GM19397 (cell line): ENCODE measurements at regions not wholly inside any gene's neighbourhood (a gene's known extent, or its start where the extent isn't known, plus 50 kb on each side); places are given as distances from the start of the nearest gene placed in this dataset.

Source experiments
- ATAC-seq: cut with Tn5 transposase; IDR thresholded peaks from one replicate; pipeline ENCODE4 v1.9.1; 2021; ENCODE audit warnings: mild to moderate bottlenecking, moderate library complexity; ENCODE audit not compliant: unreplicated experiment

DNA sequence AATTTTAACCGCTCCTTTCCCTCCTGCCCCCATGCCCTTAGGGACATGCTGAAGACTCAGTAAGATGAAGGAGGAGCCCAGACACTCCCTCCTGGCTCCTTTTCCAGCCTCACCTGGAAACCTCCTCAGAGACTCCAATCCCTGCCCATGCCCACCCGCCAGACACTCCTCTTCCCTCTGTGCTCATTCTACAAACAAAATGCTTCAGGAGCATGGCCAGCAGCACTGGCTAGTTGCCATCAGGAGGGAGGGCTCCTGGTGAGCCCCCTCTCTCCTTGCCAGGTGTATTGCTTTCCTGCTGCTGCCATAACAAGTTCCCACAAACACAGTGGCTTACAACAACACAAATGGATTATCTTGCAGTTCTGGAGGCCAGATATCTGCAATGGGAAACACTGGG is 126.1 kb downstream of the PSMG1 start:
- no peak for ATAC-seq

DNA sequence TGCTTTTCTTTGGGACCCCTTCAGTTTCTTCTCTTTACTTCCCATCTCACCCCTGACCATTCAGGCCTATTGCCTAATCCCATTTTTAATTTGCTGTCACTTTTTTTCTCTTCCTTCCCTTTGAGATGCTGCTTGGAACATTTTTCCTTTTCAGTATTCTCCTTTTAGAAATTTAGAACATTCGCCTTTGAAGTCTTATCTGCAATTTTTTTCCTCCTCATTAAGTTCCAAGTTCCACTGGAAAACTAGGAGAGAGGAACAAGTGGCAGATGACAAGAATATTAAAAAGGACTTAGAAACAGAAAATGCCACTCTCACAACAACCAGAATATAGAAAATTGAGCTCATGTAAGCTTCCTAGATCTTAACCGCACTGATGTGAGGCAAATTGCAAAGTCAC is 126.6 kb downstream of the PSMG1 start:
- no peak for ATAC-seq

DNA sequence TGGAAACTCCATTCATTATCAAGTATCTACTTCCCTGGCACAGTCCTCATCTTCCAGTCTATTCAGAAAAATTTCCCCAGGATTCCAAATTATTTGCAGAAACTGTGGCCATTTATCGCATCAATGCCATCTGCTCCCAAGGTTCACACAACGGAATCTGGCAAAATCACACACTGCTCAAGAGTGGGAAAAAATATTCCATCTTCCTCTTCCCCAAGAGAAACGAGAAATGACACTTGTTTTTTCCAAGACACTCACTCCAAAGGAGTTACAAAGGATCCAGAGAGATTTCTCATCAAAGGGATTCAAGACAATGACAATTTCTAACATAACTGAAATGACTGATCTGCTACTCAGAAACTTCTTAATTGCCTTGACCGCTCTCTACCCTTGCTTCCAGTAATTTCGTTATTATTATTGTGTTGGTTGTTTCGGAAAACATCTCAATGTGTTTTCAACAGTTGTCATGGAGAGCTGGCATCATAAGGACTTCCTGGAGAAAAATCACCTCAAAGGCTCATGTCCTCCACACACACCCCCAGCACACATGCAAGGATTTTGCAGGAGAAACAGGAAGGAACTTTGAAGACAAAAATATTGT is 128.0 kb downstream of the PSMG1 start:
- no peak for ATAC-seq

DNA sequence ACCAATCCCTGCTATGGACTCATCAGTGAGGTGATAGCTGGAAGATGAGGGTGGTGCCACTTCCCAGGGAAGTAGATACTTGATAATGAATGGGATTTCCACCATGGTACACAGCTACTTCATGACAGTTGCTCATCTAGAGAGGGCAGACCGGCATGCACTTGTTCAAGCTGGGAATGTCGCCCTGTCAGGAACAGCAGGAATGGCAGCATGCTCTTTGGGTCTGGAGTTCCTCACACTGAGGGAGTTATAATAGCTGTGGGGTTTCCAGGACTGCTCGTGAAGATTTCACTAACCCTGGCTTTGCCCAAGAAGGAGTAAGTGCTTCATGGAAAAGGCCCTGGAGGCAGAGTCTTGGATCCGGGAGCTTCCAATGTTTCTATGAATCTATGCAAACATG is 129.2 kb downstream of the PSMG1 start:
- no peak for ATAC-seq

DNA sequence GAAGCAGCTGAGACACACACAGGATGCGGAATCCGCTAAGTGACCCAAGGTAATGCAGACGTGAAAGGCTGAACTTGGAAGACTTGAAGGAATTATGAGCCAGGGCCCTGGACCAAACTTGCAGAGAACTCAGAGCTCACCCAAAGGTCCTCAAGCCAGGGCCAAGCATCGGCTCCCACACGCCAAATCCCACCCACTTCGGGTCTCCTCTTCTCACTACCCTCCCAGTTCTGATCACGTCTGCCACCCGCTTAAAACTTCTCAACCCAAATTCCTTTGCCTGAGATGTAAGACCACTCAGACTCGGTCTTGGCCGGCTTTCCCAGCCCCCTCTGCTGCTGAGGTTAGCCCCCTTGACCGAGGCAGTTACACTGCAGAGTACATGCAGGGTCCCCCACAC is 130.1 kb downstream of the PSMG1 start:
- no peak for ATAC-seq

DNA sequence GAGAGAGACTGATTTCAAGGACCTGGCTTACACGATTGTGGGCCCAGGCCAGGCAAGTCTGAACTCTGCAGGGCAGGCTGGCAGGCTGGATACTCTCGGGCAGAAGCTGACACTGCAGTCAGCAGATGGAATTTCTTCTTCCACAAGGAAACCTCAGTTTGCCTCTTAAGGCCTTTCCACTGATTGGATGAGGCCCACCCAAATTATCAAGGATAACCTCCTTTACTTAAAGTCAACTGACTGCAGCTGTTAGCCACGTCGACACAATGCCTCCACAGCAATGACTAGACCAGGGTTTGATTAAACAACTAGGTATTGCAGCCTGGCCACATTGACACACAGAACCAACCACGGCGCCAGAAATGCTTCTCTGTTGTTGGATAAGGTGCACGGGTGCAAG is 130.5 kb downstream of the PSMG1 start:
- no peak for ATAC-seq

DNA sequence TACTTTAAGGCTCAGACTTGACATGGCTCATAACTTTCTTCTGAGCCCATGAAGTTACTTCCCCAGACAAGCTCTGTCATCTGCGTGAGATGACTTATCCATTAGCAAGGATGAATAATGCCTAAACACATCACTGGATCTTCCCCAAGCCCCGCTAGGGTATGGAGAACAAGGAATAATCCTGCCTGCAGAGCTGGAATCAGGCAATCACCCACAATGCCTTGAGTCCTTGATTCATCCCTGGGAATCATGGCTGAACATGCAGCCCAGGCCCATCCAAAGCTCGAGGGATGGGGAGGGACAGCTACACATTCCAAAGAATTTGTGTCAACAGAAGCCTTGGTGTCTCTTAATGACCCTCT is 131.7 kb downstream of the PSMG1 start:
- no peak for ATAC-seq

DNA sequence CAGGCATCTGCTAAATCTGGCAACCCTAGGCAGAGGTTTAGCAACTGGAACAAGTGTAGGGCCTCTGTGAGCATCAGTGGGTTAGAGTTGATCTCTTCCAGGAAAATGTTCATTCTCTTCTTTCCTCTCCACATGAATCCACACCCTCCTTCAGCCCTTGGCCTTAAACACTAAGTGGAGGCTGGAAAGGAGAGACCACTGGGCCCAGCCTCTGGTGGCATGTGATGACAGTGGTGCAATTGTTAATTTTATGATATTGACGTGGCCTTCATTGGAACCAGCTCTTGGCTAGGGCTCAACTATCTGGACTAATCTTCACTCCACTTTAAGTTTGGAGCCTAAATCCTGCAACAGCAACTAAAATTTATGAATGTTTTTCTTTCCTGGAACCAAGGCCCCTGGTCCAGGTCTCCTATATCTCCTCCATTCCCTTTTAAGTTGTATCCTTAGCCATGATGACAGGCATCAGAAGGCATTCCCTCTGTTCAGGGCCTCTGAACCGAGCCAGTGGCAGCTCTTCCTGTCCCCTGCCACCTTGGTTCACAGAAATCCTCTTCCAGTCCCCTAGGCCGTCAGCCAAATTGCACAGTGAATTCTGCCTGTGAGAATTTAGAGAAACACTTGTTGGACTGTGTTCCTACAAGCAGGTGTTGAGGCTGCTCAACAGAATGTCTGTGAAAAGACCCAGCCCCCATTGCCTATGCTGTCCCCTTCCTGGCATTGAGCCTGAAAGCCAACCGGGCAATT is 132.2 kb downstream of the PSMG1 start:
- no peak for ATAC-seq

DNA sequence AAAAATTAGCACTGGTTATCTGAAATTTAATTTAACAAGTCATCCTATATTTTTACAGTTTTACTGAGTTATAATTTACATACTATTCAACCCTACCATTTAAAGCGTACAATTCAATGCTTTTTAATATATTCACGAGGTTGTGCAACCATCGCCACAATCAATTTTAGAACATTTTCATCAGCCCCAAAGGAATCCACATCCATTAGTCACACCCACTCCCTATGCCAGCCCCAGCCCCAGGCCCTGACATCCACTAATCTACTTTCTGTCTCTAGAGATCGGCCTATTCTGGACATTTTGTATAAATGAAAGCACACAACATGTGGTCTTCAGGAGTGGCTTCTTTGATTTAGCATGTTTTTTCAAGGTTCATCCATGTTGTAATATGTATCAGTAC is 134.7 kb downstream of the PSMG1 start:
- ATAC-seq = no peak

DNA sequence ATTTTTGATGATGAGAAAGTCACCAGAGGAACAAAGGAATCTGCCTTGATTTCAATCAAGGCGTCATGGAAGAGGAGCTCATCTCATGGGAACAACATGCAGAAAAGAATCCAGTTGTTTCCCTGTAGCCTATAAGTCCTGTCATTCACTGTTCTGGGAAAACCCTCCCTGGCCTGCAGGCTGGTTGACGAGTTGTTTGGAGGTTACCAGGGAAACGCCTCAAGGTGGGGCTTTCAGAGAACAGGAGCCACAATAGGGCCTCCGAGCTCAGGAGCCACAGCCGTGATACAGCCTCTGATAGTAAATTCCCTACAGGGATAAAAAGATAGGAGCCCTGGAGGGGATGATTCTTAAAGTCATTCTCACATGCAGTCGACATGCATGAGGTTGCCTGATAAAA is 135.2 kb downstream of the PSMG1 start:
- ATAC-seq = no peak

DNA sequence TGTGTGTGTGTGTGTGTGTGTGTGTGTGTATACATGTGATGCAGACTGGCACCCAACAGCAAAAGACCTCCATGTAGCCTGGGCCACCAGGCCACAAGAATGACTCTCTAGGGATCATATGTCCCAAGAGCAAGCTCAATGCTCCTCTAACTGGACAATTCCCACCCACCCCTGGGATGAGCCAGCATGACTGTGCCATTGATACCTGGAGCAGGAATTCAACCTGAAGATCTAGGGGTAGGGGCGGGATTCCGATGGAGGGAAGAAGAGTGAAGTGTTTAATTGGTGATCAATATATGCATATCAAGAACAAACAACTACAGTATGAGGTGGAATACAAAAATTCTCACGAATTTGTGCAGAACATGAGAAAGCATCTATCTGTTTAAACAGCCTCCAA is 136.2 kb downstream of the PSMG1 start:
- no peak for ATAC-seq

DNA sequence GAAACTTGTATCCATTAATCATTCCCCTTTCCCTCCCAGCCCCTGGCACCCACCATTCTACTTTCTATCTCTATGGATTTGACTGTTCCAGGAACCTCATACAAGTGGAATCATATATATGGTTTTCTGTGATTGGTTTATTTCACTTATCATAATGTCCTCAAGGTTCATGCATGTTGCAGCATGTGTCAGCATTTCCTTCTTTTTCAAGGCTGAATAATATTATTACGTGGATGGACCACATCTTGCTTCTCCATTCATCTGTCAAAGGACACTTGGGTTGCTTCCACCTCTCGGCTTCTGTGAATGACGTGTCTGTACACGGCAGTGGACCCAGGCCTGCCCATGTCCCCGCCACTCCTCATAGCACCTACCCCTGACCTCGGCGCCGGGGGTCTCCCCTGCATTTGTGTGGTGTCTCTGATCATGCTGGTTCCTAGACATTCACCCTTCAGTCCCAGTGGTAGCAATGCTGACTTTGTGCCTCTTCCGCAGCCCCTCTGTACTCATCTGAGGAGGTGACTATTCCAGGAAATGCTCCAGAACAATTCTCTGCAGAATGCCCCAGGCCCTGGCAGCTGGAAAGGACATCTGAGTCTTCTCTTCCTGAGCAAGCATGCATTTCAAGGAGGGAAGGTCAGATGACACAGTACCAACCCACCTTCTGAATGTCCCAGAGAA is 136.9 kb downstream of the PSMG1 start:
- no peak for ATAC-seq

DNA sequence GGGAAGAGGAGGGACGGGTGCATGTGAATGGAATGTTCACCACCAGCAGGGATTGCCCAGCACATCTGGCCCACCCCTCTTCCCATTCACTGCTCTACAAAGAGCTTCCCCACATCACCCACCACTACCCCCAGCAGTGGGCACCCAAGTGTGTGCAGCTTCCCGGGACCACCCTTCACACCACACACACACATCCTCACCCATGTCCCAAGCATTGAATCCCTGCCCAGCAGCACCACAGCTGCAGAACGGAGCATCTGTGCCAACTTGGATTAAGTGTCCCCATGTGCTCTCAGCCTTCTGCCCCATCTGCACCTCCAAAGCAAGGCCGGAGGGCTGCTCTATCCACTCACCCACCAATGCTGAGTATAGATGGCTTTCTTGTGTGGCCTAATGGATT is 141.4 kb downstream of the PSMG1 start:
- no peak for ATAC-seq

DNA sequence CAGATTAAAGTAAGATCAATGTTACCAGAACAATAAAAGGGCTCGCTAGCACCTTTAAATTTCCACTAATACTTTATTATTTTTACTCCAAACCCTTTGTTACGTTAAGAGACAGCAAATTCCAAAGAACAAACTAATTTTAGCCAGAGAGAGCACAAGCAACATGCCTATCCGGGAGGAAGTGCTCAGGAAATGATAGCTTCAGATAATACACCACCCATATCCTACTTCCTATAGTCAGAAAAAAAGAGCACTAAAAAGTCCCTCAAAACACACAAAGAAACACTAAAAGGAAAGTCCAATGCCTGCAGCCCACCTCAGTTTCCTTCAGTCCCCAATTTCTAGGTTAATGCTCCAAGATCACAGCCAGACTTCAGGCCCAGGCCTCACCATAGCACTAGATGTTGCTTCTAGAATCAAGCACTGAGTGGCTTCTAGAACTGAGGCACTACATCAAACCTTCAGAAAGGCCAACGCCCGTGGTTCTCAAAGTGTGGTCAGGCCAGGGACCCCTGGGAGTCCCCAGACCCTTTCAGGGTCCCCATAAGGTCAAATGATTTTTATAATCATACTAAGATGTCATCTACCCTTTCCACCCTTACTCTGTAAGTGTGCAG is 142.6 kb downstream of the PSMG1 start:
- no peak for ATAC-seq

DNA sequence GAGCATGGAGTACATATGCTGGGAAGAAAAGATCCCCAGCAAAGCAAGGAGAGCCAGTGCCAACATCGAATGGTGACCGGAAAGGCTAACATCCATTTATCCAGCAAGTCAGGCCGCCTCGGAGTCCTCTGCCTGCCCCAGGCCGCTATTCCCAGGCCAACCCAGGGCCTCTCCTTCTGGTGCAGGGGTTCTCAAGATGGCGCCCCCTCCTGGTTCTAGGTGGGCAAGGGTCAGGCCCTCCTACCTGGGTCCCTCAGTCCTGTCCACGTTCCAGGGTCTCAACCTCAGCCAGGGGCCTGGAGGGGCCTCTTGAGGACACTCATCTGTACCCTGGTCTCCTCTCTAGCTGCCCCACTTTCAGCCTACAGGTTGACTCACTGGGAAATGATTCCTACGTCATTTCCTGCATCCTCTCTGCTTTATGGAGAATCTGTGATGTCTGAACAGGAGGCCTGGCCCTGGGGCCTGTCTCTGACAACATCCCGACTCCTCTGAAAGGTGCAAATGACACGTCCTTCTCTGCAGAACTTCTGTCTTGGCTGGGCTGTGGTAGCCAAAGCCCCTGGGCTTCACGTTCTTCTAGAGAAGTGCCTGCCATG is 145.3 kb downstream of the PSMG1 start:
- no peak for ATAC-seq

DNA sequence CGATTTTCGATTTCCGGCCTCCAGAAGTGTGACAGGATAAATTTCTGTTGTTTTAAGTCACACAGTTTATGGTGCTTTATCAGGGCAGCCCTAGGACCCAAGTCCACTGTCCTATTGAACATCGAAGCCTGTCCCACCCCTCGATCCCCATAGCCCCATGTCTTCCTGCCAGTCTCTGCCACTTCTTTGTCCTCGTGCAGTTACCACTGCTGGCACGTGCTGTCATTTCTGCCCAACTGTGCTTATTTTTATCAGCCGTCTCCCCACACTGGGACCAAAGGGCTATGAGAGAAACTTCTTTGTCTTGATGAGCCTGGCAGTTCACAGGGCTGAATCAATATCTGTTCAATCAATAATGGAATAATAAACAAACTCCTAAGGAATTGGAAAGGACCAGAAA is 146.7 kb downstream of the PSMG1 start:
- ATAC-seq = no peak

DNA sequence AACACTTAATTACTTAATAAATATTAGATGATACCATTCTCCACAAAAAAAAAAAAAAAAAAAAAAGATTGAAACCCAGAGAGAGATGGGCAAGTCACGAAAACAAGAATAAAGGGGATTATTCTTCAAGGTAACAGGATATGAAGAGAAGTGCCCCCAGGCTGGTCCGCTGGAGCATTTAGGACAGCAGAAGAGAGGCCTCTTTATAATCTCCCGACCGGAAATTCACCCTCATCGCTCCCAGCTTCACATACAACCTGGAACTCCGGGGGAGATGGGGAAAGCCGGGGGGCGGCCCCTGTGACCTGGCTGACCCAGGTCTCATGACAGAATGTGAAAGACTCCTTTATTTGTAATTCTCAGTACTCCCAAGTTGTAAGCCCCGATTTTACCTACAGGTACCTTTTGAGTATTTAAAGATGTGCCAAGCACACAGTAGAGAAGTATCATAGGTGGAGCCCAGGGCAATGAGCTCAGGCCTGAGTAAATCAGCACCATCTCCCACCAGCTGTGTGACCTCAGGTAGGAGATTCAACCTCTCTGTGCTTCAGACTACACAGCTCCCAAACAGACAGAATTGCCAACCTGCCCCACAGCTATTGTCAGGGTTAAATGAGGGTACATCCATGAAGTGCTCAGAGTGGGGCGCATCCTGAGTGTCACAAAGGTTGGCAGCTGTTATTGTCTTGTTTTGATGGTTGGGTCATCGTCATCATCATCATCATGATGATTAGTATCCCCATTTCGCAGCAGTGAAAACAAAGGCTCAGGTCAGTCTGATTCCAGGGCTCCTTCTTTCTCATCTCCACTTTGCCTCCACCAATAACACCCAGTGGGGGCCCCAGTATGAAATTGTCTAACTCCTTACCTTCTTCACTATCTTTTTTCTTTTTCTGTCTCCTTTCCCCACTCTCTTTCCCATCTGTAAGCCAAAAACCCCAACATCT is 148.4 kb downstream of the PSMG1 start:
- ATAC-seq = no peak

DNA sequence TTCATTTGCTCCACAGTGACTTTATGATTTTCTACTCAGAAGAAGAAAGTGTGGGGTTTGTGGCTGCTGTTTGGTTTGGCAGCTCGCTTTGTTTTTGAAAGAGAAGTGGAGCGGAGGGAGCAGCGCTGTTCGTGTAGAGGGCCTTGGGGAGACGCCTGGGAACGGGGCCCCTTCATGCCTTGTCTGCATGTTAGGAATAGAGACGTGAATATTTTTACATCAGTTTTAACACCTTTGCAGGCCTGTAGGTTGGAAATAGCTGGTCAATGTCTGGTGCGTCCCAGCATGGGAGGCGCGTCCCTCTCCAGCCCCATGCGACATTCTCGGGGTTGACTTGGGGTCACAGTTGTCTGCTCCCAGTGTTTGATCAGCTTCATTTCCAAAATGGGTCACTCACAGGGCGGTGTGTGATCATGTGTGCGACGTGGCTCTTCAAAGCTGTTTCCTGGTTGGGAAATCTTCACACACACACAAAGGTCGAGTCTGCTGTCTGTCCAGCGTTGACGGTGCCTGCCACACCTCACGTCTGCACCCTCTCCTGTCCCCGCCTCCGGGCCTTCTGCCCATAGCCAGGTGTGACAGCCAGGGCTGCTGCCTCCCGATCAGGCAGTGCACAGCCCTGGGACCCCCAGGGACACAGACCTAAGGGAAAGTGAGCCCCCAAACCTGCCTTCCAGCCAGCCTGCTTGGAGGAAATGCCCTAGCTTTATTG is 149.2 kb downstream of the PSMG1 start:
- no peak for ATAC-seq

DNA sequence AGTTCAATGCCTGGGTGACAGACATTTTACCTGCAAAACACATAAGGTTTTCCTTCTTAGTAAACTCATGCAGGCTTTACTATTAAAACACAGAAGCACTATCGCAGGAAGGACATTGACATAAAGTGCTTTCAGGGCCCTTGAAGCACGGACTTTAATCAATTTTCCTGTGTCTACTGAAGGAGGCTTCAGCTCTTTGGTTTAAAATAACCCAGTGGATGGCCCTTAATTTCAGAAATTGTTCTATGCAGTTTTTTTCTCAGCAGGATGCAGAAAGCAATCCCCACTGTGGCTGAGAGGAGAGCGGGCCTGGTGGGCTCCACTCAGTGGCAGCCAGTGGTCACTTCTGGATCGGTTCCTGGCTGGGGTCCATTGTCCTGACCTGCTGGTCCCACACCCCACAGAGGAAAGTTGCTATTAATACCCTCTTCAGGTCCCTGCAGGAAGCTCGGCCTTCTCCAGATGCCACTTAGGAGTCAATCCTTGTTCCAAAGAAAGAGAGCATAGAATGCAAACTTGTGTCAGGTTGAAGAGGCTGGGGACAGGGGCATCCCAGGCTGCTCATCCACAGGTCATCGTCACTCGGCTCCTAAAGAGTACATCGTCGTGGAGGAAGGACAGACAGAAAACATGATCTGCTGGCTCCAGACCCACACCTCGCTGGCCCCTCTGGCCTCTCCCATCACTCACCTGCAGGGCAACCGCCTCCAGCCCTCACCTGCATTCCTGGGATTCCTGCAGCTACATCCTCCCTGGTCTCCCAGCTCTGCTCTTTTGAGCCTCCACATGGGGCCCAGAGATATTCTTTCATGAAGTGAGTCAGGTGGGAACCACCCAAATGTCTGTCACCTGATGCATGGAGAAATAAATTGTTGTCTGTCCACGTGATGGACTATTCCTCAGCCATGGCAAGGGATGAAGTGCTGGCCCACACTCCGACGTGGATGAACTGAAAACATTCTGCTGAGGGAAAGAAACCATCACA is 153.1 kb downstream of the PSMG1 start:
- no peak for ATAC-seq
